ENCODE measurements at regions not wholly inside any gene's neighbourhood (a gene's known extent, or its start where the extent isn't known, plus 50 kb on each side); places are given as distances from the start of the nearest gene placed in this dataset.
"Not testable (repeated sequence)": the region's sequence is repeated elsewhere in the genome, so short reads cannot be mapped to it uniquely, and the experiment has no call there.

DNA sequence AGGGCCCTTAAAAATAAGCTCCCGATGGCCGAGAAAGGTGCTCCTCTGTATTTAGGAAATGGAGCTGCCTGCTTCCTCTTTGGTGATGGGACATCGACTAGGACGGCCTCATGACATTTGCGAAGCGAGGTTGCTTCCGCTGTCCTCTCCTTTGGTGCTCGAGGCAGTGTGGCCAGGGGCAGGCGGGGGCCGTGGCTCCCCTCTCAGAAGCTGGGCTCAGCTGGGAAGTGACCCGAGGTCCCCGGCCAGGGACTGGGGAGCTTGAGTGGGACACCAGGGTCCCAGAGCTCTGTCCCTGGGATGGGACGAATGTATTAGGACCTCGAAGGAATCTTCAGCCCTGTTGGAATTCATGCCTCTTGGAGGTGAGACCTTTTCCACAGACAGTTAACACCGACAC is 151.1 kb downstream of the CTTN start:
- no peak for ATAC-seq
- DNase-seq: no peak

DNA sequence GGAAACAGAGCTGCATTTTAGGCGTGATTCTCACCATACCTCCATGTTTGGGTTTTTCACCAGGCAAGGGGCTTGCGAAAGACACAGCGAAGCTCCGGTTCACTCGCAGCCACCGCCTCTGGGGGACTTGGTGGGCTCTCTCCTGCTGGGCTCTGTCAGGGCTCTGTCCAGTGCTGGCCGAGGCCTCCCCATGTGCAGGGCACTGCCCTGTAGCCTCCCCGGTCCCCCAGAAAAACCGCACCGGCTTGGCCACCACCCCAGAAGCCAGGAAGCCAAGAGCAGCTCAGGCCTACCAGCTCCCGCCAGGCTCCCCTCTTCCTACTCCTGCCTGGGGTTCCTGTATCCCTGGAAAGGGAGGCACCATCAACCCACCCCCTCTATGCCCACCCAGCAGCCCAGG is 151.5 kb downstream of the CTTN start:
- ATAC-seq (no peak), DNase-seq (no peak)

DNA sequence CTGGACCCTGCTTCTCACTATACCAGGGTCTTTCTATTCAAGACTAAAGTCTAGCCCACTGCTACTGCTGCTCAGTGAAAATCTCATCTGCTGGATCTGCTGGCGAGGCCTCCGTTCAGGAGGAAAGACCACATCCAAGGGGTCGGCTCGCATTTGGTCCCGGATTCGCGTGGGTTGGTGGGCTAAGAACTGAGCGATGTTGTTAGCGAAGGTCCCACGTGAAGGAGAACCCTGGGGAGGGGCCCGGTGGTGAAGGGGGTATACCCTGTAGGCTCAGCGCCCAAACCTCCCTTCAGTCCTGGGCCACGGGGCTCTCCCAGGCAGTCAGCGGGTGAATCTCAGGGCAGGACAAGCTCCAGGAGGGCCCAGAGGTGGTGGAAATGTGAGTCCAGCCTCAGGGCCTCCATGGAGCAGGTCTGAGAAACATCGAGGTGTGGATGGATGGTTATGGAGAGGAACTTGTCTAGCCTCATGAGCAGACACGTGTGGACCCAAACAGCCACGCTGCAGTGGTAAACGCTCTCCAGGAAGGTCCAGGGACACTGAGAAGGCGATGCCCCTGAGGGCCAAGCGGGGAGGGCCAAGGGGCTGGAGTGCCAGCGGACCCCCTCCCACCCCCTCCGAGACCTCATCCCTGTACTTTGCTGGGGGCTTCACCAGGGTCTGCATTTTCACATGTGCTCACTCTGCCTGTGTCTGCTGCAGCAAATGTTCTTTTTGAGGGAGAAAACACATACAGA is 152.3 kb downstream of the CTTN start:
- no peak for ATAC-seq
- no peak for DNase-seq

DNA sequence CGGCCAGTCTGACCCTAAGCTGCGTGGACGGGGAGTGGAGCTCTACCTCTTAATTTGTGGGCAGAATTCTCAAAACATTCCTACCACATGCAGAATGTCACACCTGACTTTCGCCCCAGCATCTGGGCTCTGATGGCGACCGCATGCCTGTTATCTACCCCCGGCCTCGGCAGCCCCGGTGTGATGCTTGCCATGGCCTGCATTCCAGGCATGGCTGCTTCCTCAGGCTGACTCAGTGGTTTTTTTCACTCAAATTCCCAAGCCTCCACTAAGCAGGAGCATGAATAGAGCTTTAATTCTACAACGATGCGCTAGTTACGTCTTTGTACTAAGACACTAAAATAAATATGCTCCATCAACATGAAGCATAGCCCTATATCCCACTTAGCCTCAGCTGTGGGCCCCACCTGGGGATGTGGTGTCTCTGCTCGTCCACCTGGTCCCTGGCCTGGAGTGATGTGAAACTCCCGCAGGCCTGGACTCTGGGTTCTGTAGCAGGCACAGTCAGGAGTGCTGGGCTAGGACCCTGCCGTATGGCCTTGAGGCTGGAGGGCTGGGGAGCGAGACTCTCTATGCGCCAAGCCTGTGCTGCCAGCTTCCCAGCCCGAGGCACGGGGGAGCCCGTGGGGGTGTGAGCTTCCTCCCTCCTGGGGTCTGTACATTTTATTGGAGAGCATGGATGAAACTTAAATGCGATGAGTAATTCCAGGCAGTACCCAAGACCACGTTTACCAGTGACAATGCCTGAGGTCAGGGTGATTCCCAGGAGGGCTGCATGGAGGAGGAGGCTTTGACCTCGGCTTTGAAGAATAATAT is 153.2 kb downstream of the CTTN start:
- ATAC-seq (no peak), DNase-seq (no peak)

DNA sequence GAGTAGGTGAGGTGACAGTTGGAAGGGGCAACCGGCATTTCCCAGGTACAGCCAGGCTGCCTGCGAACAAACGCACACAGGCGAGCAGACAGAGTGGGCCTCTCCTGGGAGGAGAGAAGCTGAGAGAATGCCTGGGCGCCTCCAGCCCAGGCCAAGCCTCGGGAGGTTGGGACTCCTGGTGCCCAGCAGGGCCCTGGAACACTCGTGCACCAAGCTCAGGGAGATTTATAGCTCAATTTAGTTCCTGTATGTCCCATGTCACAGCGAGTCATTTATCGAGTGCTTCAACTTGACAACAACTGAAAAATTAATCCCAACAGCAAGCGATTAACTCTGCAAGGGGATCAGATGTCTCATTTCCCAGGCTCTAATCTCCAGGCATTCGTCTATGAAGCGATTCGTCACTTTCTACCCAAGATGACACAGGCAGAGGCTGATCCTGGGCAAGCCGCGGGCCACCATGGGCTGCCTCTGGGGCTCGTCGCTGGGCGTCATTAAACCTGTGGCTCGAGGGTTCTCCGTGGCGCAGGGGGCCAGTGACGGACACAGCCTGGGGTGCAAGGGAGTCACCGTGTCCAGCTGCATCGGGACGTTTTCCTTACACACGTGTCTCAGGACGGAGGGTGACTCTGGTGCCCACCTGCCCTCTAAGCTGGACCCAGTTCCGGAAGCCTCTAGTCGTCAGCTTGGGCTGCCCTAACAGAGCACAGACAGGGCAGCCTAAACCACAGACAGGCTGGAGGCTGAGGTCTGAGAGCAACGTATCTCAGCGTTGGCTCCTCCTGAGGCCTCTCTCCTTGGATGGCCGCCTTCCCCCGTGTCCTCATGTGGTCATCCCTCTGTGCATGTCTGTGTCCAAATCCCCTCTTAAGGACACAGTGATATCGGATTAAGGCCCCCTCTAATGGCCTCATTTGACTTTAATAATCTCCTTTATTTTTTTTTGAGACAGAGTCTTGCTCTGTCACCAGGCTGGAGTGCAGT is 154.1 kb downstream of the CTTN start:
- ATAC-seq: no peak
- DNase-seq: no peak

DNA sequence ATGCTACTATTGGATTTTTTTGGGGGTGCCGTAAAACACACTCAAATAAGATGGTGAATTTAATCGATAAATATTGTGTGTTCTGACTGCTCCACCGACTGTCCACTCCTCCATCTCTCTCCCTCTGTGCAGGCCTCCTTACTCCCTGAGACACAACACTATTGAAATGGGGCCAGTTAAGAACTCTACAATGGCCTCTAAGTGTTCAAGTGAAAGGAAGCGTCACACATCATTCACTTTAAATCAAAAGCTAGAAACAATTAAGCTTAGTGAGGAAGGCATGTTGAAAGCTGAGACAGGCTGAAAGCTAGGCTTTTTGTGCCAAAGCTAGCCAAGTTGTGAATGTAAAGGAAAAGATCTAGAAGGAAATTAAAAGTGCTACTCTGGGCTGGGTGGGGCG is 156.7 kb downstream of the CTTN start:
- ATAC-seq (no peak), DNase-seq (no peak)

DNA sequence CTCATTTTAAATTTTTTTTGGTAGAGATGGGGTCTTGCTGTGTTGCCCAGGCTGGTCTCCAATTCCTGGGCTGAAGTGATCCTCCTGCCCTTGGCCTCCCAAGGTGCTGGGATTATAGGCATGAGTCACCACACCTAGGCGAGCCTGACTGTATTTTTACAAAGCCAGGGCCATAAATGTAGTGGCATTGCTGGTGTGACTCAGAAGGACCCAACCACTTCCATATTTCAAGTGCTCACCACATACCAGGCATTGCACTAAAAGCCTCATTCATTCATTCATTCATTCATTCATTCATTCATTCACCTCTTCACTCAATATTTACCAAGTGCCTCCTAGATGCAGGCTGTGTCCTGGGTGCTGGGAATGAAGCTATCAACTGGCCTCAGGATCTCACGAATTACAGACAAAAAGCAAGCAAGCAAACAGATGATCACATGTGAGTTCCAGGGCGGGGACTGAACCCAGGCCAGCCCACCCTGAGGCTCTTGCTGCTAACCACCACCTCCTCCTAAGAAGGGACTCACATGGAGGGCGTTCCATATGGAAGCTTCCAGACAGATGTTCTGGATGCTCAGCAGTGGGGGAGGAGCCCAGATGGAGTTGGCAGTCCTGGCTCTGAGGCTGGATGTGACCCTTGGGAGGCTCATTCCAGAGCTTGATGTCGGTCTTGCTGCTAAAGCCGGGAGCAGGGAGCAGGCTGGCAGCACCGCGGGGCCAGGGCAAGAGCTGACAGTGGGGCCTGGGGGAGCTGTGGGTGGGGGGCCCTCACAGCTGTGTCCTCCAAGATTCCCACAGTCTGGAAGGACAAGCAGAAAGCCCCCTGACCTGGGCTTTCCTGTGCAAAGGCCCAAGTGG is 158.8 kb downstream of the CTTN start:
- ATAC-seq (no peak), DNase-seq (no peak)

DNA sequence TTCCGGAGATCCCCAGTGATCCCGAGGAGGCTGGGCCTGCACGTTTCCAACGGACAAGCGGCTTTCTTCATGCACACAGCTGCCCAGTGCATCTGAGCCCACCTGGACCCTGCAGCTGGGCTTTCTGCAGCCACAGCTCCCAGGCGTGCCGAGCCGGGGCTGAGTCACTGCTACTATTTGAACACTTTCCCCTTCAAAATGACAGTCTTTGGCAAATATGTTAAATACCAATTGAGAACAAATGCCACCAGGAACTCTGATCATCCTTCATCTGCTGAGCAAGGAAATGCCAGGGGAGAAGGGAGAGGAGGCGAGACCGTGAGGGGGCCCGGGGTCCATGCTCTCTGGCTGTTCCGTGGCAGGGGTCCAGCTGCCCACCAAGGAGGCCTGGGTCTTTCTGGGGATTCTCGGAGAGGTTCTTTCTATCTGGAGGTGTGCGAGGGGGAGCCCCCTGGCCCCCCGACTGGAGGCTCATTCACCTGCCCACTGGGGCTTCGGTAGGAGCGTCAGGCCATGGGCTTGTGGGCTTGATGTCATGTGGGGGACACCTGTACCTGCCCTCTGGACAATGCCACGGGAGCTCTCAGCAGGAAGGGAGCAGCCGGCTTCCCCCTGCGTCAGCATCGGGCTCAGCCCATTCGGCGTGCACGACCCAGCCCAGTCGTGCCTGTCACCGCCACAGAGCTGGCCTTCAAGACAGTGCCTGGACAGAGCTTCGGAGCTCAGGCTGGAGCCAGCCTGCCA is 159.6 kb downstream of the CTTN start:
- DNase-seq (no peak), ATAC-seq (no peak)

DNA sequence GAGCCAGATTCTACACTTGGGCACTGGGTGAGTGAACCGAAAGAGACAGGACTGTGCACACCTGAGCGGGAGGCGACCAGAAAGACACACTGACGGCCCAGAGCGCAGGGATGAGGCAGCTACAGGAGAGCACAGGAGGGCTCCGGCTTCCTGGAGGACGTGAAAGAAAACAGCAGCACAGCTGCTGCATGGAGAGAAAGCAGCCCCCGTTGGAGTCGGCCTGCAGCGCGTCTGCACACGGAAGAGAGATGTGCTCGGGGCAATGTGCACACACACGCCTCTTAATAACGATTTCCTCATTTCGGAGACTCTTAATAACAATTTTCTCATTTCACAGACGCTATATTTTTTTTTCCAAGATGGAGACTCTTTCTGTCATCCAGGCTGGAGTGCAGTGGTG is 160.4 kb downstream of the CTTN start:
- ATAC-seq (no peak), DNase-seq (no peak)

DNA sequence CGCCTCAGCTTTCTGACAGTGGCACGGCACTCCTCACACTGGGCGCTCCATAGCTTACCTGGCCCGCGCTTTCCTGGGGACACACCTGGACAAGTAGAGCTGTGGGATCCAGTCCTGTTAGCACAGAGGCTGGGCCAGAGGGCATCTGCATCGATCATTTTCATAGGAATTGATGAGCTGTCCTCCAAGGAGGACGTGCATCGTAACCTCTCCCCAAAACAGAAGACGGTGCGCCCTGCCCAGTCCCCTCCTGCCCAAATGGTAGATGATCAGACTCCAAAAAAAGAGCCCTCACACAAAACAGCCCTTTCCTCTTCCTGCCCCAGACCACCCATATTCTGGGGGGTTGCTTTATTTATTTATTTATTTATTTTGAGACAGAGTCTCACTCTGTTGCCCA is 161.2 kb downstream of the CTTN start:
- DNase-seq (no peak), ATAC-seq (no peak)

DNA sequence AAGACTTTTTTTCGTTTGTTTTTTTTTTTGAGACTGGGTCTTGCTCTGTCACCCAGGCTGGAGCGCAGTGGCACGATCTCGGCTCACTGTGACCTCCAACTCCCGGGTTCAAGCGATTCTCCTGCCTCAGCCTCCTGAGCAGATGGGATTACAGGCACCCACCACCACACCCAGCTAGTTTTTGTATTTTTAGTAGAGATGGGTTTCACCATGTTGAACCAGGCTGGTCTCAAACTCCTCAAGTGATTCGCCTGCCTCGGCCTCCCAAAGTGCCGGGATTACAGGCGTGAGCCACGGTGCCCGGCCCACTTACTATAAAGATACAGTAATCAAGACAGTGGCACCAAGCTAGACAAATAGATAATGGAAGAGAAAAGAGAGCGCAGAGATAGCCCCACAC is 162.3 kb downstream of the CTTN start:
- not testable (repeated sequence) for DNase-seq, ATAC-seq

DNA sequence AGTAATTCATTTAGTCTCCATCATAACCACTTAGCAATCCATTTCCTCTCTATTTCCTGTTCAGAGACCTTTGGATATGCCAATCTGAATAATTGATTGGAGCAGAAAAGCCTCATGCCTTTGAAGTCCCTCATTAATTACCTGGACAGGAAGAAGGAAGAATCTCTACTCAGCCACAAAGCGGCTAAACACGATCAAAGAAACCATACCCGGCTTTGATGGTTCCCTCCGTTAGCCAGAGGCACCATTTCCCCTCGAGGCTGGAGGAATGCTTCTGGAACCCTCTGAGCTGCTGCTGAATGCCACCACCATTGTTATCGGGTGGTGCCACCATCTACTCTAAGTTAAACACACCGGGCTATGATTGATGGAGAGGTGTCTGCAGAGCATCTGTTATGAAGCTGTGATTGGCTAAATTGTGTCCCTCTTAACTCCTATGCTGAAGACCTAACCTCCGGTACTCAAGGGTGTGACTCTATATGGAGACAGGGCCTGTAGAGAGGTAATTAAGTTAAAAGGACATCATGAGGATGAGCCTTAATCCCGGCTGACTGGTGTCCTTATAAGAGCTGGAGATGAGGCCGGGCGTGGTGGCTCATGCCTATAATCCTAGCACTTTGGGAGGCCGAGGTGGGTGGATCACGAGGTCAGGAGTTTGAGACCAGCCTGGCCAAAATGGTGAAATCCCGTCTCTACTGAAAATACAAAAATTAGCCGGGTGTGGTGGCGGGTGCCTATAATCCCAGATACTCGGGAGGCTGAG is 168.6 kb downstream of the CTTN start:
- ATAC-seq (no peak), DNase-seq (no peak)

DNA sequence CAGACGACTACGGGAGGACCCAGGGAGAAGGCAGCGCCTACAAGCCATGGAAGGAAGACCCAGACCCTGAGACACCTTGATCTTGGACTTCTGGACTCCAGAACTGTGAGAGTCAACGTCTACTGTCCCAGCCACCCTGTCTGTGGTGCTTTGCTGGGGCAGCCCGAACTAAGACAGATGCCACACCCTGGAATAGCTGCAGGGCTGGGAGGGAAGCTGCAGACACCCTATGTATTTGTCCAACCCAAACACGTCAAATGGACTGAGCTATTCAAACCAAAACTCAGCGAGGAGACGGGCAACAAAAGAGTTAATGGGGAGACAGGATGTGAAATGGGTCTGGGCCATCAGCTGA is 169.3 kb downstream of the CTTN start:
- DNase-seq: no peak
- no peak for ATAC-seq

DNA sequence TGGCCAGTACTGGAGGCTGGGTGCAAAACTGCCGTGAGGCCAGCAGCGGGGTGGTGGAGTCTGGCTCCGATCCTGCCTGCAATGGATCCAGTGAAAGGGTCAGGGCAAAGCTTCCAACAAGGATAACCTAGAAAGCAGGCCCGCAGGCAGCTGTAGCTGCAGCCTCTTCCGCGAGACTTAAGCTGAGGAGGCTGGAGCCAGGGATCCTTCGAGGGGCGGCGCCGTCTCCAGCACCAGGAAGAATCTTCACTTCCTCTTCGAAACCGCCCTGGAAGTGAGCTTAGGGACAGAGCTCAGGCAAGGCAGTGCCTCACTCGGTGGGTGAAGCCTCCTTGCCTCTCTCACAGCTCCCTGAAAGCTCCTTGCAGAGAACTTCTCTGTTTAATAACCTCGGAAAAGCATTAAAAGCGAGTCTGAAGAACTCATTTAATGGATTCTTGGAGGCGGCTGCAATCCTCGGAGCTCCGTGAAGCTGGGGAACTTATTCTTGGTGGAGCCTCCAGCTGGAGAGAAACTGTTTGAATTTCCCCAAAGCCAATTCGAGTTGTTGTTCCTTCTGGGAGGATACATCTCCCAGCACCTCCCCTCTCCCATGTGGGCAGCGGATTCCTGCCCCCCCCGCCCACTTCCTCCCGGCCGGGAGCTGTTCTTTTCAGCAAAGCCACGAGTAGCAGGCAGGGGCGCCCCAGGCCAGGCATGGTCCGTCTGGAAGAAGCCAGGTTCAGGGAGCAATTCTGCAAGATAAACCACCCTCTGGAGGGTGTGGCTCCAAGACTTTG is 169.9 kb downstream of the CTTN start:
- DNase-seq (no peak), ATAC-seq (no peak)

DNA sequence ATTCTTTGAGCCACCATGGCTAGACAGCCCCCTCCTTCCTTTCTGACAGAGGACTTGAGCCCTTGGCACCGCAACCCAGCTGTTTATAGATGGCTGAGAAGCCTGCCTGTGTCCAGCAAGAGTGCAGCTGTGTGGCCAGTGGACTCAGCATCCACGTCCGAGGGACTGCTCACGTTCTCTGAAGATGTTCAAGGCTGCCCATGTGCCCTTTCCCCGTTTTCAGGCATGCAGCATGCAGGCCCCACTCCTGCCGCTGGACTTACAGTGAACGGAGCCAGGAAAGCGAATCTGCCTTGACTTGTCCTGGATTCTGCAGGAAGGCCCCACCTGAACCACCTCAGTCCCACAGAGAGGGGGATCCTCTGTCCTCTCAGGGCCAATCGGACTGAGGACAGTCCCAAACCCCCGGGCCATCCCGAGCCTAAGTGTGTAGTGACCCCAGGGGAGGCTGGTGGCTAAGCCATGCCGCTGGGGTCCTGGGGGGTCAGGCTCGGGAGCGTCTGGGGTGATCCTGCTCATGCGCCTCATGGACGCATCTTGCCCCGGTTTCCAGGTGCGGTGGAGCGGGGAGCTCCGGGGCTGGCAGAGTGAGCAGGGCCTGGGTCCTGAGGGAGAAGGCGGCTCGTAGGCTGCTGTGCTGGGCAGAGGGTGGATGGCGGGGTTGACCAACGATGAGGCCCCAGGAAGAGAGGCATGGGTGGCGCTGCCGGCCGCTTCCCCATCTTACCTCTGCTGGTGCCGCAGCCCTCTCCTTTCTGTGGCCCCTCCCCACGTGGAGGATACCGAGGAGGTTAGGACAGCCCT is 170.7 kb downstream of the CTTN start:
- no peak for ATAC-seq
- no peak for DNase-seq

DNA sequence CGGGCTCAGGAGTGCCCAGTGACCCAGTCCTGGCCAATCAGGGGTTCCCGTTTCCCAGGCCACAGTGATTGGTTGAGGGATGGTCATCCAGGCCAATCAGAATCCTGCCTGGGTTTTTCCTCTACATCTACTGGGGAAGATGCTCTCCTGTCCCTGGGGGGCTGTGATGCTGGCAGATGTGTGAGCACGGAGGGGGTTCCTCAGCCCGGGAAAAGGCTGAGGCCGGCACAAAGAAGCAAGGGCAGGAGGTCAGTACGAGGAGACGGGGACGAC is 171.2 kb downstream of the CTTN start:
- ATAC-seq: no peak
- no peak for DNase-seq

DNA sequence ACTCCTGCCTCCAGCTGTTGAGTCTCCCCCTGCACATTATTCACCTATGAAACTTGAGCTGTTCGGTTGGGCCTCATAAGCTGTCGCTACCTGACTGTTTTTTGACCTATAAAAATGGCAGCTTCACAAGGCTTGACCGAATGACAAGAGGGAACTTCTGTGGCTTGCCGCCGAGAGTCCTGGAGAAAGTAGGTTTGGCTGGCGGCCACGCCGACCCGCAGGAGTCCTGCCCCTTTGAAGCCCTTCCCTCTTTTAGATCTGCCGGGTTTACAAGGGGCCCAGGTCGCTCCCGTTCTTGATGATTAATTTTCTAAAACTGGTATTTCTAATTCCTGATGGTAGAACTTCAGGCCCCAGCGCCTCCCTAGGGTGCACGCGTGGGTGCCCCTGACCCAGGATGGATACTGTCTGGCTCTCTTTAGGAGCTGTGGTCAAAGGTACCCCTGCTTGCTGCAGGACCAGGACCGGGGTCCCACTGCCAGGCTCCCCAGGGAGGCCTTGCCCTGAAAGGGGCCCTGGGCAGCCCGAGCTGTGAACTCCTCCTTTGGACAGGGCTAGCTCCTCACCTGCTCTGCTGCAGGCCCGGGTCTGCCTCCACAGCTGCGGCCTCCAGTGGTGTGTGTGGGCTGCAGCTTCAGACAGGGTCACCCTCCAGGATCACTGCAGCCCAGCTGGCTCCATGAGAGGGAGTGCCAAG is 171.8 kb downstream of the CTTN start:
- ATAC-seq: no peak
- DNase-seq: no peak

DNA sequence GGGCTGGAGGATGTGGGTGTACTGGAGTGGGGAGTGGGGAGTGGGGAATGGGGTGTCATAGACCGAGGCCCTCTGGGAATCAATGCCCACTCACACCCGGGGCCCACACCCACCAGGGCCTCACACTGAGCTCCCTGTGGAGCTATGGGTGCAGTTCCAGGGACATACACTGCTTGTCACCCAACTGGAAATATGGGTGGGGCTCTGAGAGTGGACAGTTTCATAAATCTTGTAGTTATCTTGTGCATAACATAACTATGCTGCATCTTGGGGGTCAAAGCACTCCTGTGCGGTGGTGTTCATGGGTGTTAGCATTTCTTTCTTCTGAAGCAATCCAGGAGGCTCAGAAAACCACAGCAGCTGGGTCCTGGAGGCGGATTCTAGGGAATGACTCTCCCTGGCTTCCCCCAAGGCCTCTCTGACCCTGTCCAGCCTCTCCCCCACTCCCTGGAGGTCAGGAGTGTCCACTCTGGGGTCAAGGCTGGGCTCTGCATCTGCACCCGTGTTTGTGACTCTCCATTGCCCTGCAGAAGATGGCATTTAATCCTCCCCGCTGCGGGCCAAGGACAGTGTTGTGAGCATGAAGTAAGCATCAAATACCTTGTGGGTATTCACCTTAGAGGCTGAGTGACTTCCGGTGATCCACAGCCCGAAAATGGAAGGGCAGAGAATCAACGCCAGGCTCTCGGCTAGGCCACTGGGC is 172.5 kb downstream of the CTTN start:
- ATAC-seq (no peak), DNase-seq (no peak)
